ENCODE measurements at regions not wholly inside any gene's neighbourhood (a gene's known extent, or its start where the extent isn't known, plus 50 kb on each side); places are given as distances from the start of the nearest gene placed in this dataset.

DNA sequence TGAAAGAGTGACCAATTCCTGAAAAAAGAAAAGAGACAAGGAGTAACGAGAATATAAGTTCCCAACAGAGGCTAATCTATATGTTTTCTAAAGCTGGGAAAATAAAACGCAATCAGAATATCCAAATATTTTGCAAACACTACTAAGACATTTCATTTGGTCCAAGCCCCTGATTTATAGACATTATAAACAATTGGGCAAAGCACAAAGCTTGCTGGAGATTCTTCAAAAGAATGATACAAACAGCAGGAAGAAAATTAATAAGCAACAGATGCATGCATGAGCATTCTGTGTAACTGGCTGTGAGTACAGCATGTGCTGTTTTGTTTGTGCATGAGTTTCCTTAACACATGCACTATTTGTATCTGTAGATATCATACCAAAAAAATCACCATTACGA lies 552.9 kb downstream of the LTN1 start:
- H3K4me1 ChIP-seq (ENCODE audit: insufficient read depth) = no peaks in the 10 kb centered on the region
- H3K27me3 ChIP-seq (ENCODE audit: insufficient read depth) = no peaks in the 10 kb centered on the region
- Mint-ChIP-seq H3K4me3 (no peak overlapping the region), H3K4me1 (no peaks in the 10 kb centered on the region), H3K36me3 (ENCODE audit: low read depth) (no peaks in the 10 kb centered on the region), H3K27me3 (ENCODE audit: insufficient read depth, low read depth, poor library complexity) (peaks cover under 1% of the 10 kb centered on the region), H3K9me3 (no peaks in the 10 kb centered on the region), H3K27ac (no peak overlapping the region)
- H3F3A ChIP-seq (replicated peaks; ENCODE audit: low read depth) = no peaks in the 10 kb centered on the region
- H4K20me1 ChIP-seq (replicated peaks; ENCODE audit: insufficient read depth) = no peaks in the 10 kb centered on the region
- DNase-seq (ENCODE audit: low spot score) = no peak
- no peak overlapping the region for H3K27ac ChIP-seq (ENCODE audit: low read depth)
- H3K36me3 ChIP-seq (ENCODE audit: insufficient read depth) = no peaks in the 10 kb centered on the region
- H3K79me2 ChIP-seq (replicated peaks; ENCODE audit: insufficient read depth) = no peaks in the 10 kb centered on the region
- 0 out of 2 replicates have a peak, but pooled peaks cover 2% of the 10 kb centered on the region for H3K9me2 ChIP-seq (ENCODE audit: insufficient read depth)
- H3K4me3 ChIP-seq = no peak overlapping the region
- TF ChIP-seq POLR2AphosphoS5 (IDR thresholded peaks at IDR 0.05; ENCODE audit: low read depth) (no peak), CREB1 (CRISPR knock-in tag; IDR thresholded peaks at IDR 0.05; ENCODE audit: low read depth) (no peak), EZH2phosphoT487 (IDR thresholded peaks at IDR 0.05; ENCODE audit: unreplicated experiment) (no peak), EZH2 (IDR thresholded peaks at IDR 0.05; ENCODE audit: low read depth, unreplicated experiment) (no peak), JUNB (IDR thresholded peaks at IDR 0.05; ENCODE audit: unreplicated experiment) (no peak), CTCF (conservative IDR thresholded peaks at IDR 0.05; ENCODE audit: low read depth in 2 of 2) (no peak), ZNF462 (CRISPR knock-in tag; IDR thresholded peaks at IDR 0.05) (no peak), NANOG (IDR thresholded peaks at IDR 0.05; ENCODE audit: borderline replicate concordance) (no peak), STAT1 (IDR thresholded peaks at IDR 0.05; ENCODE audit: unreplicated experiment) (no peak), ZNF331 (CRISPR knock-in tag; IDR thresholded peaks at IDR 0.05; ENCODE audit: low read depth) (no peak)
- no peak for ATAC-seq
- H2AFZ ChIP-seq = no peak overlapping the region
- H3K4me2 ChIP-seq = no peak overlapping the region

Measured in GM23338 (cell line).